ENCODE measurements at regions not wholly inside any gene's neighbourhood (a gene's known extent, or its start where the extent isn't known, plus 50 kb on each side); places are given as distances from the start of the nearest gene placed in this dataset.
"Not testable (repeated sequence)": the region's sequence is repeated elsewhere in the genome, so short reads cannot be mapped to it uniquely, and the experiment has no call there.

DNA sequence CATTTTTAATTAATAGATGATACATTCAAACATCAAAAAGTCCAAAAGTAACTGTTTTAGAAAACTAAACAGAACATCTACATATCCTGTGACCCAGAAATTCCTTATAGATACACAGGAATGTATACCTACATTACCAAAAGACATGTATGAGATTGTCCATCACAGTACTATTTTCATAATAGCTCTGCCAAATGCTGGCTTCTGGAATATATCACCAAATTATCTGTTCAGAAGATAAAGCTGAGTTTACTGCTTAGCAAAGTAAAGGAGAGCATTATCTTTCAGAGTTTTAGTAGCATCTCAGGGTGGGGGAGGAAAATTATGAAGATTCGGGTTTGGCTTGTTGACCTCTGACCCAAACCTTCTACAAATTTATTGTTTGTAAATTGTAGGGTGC lies 368.9 kb upstream of the SLC7A11 start:
- no peak for DNase-seq

DNA sequence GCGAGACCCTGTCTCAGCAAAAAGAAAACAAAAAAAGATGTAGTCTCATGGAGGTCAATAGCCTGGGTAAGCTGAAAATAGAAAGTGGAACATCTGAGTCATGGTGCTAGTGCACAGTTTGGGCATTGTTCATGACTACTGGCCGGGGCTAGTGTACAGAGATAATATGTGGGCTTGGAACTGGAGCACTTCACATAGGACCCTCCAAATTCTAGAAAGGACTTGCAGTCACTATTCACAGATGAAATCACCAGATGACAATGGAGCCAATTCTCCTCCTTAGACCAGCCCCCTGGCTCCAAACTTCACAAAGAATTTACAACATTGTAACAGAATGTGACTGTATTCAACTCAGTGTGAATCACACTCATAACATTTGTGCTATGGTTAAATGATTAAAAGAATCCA lies 367.8 kb upstream of the SLC7A11 start:
- DNase-seq = no peak

DNA sequence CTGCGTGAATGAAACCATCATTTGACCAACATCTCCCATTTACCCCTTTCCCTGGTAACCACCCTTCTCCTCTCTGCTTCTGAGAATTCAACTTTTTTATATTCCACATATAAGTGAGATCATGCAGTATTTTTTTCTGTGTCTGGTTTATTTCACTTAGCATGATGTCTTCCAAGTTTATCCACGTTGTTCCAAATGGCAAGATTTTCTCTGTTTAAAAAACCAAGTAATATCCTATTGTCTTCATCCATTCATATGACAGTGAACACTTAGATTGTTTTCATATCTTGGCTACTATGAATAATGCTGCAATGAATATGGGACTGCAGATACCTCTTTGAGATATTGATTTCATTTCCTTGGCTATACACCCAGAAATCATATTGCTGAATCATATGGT lies 362.4 kb upstream of the SLC7A11 start:
- no peak for DNase-seq

DNA sequence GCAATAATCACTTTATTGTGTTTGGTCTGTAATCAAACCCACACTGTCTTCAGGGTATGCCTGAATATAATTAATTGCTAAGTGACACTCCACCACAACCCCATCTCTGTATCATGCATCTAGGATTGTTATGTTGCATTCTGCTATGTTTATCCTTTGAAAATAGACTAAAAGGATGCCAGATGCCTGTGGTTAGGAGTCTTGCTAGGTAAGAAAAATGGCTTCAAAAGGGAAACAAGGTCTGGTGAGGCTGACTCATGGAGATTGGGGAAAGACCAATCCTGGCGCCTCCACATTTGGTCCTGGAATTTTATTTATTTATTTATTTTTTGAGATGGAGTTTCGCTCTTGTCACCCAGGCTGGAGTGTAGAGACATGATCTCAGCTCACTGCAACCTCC lies 360.5 kb upstream of the SLC7A11 start:
- DNase-seq = no peak

DNA sequence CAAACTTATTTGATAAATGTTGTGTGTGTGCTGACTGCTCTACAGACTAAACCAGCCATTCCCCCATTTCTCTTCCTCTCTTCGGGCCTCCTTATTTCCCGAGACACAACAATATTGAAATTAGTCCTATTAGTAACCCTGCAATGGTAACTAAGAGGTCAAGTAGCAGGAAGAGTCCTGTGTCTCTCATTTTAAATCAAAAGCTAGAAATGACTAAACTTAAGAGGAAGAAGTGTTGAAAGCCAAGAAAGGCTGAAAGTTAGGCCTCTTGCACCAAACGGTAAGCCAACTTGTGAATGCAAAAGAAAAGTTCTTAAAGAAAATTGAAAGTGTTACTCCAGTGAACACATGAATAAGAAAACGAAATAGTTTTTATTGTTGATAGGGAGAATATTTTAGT lies 357.8 kb upstream of the SLC7A11 start:
- DNase-seq = no peak

DNA sequence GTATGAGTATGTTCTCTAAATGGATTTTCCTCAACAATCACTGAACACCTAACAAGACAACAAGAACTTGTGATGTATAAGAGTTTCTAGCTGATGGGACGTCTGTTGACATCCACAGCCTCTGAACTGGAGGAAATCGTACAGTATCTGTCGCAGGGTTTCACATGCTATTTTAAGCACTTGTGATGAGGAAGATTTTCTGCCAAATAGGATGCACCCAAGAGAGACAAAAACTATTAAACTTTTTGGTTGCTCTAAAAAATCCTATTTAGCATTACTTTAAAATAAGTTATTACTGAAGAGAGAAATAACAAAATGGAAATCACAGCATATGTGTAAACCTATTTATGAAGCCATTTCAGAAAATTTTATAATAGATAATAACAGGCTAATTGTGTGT lies 356.1 kb upstream of the SLC7A11 start:
- no peak for DNase-seq

DNA sequence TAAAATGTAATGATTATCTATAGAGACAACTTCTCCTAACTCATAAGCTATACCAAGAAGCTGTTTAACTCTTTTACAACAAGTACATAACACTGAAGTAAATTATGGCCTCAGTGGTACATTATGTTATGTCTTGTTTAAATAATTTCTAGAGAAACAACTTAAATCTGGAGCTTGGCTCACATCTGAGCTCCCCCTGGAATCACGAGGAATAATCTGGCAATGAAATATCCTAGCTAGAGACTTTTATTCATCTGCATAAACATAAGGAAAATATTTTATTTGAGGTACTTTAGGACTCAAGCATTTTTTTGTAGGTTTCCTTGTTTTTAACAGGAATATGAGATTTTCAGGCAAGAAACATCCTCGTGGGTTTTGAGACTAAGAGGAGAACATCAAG lies 354.7 kb upstream of the SLC7A11 start:
- DNase-seq = no peak

DNA sequence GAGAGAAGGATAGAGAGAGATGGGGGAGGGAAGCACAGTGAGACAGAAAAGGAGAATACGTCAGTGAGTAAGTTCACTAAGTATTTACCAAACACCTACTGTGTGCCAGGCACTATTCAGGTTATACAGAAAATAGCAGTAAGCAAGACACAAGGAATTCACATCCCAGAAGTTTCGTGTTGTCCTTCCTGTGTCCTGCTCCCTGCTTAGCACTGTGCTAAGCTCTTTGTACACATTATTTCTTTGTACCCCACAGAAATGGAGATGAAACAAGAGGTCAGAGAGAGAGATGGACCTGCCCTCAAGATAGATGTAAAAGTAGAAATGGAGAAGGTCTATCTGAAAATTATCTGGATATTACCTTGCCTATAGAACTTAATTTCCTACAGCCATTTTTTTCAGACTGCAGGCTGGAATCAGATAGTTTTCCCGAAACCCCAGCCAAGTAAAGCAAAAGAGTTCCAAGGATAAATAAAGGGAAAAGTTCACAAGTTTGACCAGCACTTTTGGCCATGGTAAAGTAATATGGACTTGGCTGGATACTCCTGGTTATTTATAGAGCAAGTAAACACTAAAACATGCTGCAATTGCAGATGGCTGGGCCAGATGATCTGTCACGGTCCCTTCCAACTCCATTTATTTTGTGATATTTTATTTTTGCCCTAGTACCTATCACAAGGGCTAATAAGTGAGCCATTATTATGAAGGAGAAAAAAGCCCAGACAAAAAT lies 353.7 kb upstream of the SLC7A11 start:
- DNase-seq = no peak

DNA sequence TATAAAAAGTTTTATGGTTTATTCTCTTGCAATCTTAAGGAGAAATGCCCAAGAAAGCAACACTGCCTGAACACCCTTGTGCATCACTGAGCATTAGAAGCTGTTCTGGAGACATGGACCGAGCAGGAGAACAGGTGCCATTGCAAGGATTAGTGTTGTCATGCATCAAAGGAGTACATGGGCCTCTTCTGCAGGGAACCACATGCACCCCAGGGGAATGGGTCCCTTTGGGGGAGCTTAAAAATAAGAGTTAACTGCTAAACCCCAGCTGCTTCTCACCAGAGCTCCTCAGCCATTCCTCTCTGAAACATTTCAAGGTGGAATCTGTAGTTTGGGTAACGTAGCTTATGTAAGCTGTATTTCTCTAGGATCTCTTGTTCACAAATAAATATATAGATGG lies 353.0 kb upstream of the SLC7A11 start:
- no peak for DNase-seq

DNA sequence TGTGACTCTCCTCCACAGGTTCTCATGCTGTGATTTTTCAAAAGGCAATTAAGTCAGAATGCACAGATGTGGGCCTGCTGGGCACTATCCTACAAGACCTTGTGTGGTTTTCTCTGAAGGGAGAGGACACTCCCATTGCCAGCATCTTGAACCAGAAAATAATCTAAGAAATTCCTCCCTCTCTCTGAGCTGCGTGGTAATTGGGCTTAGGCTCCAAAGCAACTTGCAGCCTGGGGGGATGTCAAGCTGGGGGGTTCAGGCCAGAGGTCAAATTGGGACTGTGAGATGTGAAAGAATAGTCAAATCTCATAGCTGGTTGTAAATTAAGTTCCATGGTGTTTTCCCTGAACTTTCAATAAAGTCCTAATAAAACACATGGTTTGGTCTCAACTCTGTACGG lies 350.6 kb upstream of the SLC7A11 start:
- DNase-seq = no peak

DNA sequence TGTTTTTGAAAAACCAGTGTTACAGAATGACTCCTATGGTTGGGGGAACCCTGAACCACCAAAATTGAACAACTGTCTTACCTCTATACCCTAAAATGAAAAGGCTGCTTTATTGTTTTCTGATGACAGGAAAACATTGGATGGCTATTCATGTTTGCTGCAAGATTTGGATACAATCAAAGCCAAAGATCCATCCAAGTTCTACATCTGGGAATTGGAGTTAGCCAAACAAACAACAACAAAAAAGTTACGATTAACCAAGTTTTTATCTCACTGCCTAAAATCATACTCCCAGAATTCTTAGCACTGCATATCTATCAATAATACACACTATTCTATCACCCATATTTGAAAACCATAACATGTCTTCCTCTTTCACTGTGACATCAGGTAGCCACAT lies 349.7 kb upstream of the SLC7A11 start:
- DNase-seq = no peak

DNA sequence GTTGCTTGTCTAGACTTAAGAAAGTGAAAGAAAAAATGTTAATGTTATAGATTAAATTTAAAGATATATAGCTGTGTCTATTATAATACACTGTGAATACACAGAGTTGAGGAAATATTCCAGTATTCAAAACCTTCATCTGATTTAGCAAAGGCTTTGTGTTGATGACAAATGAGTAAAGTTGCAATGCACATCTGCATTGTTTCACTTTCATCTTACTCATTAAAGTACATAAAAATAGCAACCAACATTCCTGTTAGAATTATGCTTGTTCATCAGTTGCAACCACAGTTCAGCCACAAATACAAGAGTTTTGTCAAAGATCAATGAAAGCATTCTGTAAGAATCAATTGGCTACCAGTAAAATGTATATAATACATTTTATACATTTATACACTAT lies 346.4 kb upstream of the SLC7A11 start:
- DNase-seq = no peak

DNA sequence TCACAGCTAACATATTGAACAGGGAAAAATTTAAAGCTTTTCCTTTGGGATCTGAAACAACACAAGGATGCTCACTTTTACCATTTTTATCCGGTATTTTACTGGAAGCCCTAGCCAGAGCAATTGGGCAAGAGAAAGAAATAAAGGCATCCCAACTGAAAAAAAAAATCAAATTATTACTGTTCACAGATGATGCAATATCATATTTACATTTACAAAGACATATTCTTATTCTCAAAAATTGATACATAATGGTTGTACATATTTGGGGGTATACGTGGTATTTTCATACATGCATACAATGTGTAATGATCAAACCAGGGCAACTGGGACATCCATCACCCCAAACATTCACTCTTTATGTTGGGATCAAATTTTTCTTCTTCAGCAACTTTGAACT lies 337.0 kb upstream of the SLC7A11 start:
- no peak for DNase-seq

DNA sequence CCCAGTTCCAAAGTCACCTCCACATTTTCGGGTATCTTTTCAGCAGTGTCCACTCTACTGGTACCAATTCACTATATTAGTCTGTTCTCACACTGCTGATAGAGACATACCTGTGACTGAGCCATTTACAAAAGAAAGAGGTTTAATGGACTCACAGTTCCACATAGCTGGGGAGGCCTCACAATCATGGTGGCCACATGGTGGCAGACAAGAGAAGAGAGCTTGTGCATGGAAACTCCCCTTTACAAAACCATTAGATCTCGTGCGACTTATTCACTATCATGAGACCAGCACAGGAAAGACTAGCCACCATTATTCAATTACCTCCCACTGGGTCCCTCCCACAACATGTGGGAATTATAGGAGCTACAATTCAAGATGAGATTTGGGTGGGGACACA lies 335.7 kb upstream of the SLC7A11 start:
- not testable (repeated sequence) for DNase-seq

DNA sequence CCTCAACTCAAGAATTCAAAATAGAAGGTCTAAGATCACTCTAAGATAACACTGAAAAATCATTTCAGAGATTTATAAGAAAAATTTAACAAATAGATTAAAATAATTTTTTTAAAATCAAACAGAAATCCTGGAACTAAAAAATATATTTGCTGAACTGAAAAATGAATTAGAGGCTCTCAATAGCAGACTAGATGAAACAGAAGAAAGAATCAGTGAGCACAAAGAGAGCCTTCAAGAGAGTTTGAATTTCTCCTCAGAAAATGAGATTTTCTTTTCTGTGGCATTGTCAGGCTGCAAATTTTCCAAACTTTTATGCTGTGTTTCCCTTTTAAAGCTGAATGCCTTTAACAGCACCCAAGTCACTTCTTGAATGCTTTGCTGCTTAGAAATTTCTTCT lies 335.0 kb upstream of the SLC7A11 start:
- DNase-seq = no peak

DNA sequence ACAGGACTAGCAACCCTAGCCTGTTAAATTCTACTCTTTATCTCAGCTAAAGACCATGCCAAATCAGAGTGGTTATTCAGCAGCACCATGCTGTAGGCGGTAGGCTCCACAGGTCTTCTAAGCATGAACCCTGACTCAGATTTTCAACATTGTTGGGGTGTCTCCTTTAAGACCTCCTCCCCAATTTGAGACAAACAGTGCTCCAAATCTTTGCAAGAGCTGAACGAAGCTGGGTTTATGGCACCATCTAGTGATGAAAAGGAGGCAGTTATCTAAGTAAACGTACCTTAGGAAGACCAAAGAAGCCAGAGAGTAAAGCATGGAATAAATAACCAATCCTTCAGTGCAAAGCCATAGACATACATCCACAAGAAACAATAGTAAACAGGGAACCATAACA lies 334.5 kb upstream of the SLC7A11 start:
- DNase-seq = no peak

DNA sequence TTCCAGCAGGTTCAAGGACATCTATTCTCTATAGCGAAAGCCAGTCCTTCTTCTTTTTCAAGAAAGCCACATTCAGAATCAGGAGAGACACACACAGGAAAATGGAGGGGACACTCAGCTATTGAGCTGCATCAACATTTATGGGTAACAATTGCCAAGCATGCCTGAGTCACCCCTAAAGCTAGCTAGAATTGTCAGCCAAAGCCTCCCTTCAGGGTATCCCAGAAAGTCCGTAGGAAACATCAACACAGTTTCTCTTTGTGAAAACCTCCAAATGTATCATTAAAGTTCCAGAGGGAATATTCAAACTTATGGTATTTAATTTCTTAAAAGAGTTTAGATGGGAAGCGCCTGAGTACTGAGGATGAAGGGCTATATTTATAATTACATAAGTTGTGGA lies 331.1 kb upstream of the SLC7A11 start:
- DNase-seq = no peak

DNA sequence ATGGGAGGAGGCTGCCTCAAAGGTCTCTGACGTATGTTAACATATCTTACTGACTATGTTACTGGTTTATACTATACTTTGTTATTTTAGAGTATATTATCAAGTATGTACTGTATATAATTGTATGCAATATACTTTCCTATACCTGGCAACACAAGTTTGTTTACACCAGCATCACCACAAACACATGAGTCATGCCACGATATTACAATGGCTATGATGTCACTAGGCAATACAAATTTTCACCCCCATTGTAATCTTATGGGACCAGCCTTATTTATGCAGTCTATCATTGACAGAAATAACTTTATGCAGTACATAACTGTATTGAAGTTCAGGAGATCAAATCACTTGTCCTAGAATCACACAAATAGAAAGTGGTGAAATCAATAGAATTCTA lies 329.9 kb upstream of the SLC7A11 start:
- no peak for DNase-seq

DNA sequence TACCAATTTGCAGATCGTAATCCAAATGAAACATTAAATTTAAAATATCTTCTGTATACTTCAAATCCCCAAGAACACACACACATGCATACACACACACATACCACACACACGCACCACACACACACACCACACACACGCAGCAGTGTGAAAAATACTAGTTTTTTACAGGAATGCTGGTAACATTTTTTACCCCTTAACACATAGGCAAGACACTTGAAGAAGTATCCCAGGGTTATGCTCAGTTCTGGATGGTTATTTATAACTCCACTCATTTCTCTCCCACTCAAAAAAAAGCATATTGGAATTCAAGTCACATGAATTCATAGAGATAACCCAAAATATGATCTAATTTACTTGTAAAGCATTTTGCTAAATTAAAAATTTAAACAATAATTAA lies 325.5 kb upstream of the SLC7A11 start:
- no peak for DNase-seq

DNA sequence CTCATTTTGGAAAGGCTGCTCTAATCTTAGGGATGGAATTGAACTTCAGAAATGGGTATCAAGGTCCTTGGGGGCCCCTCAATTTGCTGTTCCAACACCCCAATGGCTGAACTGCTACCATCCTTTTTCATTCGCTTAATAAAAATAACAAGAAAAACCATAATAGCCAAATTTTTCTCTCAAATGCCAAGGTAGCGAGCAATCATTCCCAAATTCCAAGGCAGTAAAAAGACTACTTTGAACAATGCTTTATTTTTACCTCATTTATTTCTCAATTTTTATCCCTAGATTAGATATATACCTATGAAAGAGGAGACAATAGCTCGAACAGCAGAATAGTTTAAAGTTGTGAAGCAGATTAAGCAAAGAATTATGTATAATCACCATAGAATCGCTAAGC lies 323.4 kb upstream of the SLC7A11 start:
- no peak for DNase-seq

DNA sequence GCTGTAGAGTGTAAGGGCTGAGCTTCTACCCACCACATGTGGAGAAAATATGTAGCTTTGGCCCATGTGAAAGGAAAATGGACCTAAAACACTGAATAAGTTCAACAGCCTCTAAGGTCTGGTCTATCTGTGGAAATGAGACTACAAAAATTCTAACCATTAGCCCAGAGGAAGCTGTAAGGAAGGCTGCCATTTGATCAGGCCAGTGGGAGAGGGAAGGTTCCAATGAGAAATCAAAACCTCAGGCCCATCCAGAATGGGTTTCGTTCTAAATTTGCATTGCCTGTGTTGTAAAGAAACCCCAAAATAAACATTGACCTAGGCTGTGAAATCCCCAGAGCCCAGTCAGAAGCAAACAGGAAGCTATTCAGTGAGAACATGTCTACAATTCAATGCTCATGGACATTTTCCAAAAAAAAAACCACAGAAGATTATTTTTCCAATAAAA lies 320.4 kb upstream of the SLC7A11 start:
- no peak for DNase-seq

DNA sequence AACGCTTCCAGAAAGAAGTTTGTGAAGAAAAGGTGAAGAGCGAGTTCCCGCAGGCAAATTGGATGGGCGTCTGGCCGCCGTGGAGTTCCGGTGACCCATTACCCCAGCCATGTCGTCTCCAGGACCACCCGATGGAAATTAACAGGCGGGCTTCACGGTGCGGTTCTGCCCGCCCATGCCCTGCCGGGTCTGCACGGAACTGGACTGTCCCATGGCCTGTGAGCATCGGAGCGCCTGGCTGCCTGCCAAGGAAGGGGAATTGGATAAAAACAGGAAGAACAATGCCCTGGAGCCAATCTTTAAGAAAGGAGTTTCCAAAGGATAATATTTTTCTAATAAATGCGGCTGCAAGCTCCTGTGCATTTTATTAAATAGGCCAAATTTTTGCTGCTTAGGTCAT lies 319.8 kb upstream of the SLC7A11 start:
- no peak for DNase-seq

DNA sequence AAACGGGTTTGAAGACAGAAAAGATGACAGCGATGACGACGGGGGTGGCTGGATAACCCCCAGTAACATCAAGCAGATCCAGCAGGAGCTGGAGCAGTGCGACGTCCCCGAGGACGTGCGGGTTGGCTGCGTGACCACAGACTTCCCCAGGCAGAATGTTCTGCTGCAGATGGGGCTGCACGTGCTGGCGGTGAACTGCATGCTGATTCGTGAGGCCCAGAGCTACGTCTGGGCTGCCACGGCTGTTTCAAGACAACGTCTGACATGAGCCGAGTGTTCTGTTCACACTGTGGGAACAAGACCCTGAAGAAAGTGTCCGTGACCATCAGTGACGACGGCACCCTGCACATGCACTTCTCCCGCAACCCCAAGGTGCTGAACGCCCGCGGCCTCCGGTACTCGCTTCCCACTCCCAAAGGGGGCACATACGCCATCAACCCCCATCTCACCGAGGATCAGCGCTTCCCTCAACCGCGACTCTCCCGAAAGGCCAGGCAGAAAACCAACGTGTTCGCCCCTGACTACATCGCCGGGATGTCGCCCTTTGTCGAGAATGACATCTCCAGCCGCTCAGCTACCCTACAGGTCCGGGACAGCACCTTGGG lies 319.2 kb upstream of the SLC7A11 start:
- DNase-seq = no peak

DNA sequence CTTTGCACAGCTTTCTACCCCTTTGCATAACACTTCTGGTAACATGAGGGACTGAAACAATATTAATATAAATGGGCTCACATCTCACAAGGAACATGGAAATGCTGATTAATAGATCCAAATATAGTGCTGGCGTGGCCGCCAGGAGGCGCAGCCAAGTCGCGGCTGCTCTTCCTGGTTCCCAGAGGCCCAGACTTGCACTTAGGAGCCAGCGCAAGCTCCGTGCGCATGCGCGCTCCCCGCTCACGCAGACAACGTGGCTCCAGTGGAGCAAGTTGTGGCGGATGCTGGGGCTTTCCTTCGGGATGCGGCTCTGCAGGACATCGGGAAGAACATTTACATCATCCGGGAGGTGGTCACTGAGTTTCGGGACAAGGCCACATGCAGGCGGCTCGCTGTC lies 318.3 kb upstream of the SLC7A11 start:
- DNase-seq = no peak

DNA sequence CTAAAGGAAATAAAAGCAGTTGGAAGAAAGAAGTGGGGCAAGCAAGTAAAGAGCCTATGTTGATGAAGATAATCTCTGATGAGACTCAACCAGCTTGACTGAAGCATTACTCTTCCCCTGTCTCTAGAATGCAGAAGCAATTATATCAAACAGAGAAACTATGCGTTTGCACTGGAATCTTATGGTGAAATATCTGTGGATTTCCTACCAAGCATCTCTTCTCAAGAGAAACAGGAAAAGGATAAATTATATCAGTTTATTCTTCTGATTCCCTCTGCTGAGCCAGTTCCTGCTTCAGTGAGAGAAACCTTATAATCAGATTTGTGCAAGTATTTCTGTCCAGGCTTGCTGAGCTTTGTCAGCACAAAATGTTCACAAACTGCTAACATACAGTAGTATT lies 316.7 kb upstream of the SLC7A11 start:
- no peak for DNase-seq

Measured in activated effector memory CD4-positive, alpha-beta T cell treated with Interleukin-2 at 50 U/mL for 16 hours (primary cell).